Left lung (tissue), 4 donors: ENCODE measurements at regions not wholly inside any gene's neighbourhood (a gene's known extent, or its start where the extent isn't known, plus 50 kb on each side); places are given as distances from the start of the nearest gene placed in this dataset.
"Not testable (repeated sequence)": the region's sequence is repeated elsewhere in the genome, so short reads cannot be mapped to it uniquely, and the experiment has no call there.

Source experiments
- ATAC-seq: fragments of 200-7000 bp; cut with Tn5 transposase; one replicate; pipeline ENCODE4 v1.9.1; 2020; ENCODE audit warnings: moderate library complexity
- DNase-seq, 4 donors: peaks; one replicate each; pipeline ENCODE4 v3.0.0-alpha.2; 2013 to 2020
- H3K27ac ChIP-seq, 2 donors: fragments of 200-600 bp; sonication (generic) in 1 of 2; one replicate each; pipeline versions ENCODE4 v1.5.0 to v1.8.0; 2020 to 2021
- H3K27me3 ChIP-seq, 2 donors: fragments of 200-600 bp; sonication (generic) in 1 of 2; one replicate each; pipeline versions ENCODE4 v1.5.0 to v1.8.0; 2020 to 2021
- H3K36me3 ChIP-seq, 2 donors: fragments of 200-600 bp; sonication (generic) in 1 of 2; one replicate each; pipeline versions ENCODE4 v1.5.0 to v1.8.0; 2020 to 2021
- H3K4me1 ChIP-seq, 2 donors: fragments of 200-600 bp; one replicate each; pipeline ENCODE4 v1.8.0; 2021
- H3K4me3 ChIP-seq, 2 donors: fragments of 200-600 bp; sonication (generic) in 1 of 2; one replicate each; pipeline versions ENCODE4 v1.5.0 to v1.8.0; 2020 to 2021; ENCODE audit warnings: mild to moderate bottlenecking in 1 of 2
- H3K9me3 ChIP-seq, 2 donors: fragments of 200-600 bp; sonication (generic) in 1 of 2; one replicate each; pipeline versions ENCODE4 v1.5.0 to v1.8.0; 2020 to 2021
- CTCF ChIP-seq, 2 donors: fragments of 200-600 bp; sonication (generic) in 1 of 2; IDR thresholded peaks; one replicate each; pipeline versions ENCODE4 v1.5.0 to v1.8.0; 2021; ENCODE audit warnings: antibody characterized with exemption in 2 of 2
- intact Hi-C, 2 donors: fragments of 100-400 bp; cut with DNase I; formaldehyde crosslinking; loops; one replicate each; pipeline versions ENCODE4 v1.11.2 to v1.14.2; 2022
- donor health status: DM: no; HTN: yes; CAD: no.
- donor health status: DM: no; HTN: no; CAD: no.

- H3K27ac ChIP-seq: no peak overlapping the region
- no peaks in the 10 kb centered on the region for H3K4me1 ChIP-seq
- ATAC-seq (no peak), DNase-seq (no peak)
- H3K9me3 ChIP-seq: no peaks in the 10 kb centered on the region
- no peak for TF ChIP-seq CTCF (IDR thresholded peaks at IDR 0.05)
- intact Hi-C loops: no loop called here
- no peaks in the 10 kb centered on the region for H3K27me3 ChIP-seq
- no peak overlapping the region for H3K4me3 ChIP-seq
- no peaks in the 10 kb centered on the region for H3K36me3 ChIP-seq
These were observed 1662.8 kb upstream of the ADGRL3 start for GRCh38 chr4:59537246-59537886.

- no peaks in the 10 kb centered on the region for H3K36me3 ChIP-seq
- ATAC-seq (no peak), DNase-seq (no peak)
- no peak for TF ChIP-seq CTCF (IDR thresholded peaks at IDR 0.05)
- H3K4me1 ChIP-seq: no peaks in the 10 kb centered on the region
- no peaks in the 10 kb centered on the region for H3K27me3 ChIP-seq
- intact Hi-C loops: no loop called here
- no peak overlapping the region for H3K27ac ChIP-seq
- H3K4me3 ChIP-seq: no peak overlapping the region
- H3K9me3 ChIP-seq: no peaks in the 10 kb centered on the region
These were observed 1660.7 kb upstream of the ADGRL3 start for GRCh38 chr4:59539401-59539800.

GRCh38 chr4:59540311-59540710, 1659.8 kb upstream of the ADGRL3 start:
- ATAC-seq: no peak
- intact Hi-C loops: no loop called here
- Histone ChIP-seq H3K9me3 (no peaks in the 10 kb centered on the region), H3K27ac (no peak overlapping the region), H3K27me3 (no peaks in the 10 kb centered on the region), H3K4me1 (no peaks in the 10 kb centered on the region), H3K4me3 (no peak overlapping the region), H3K36me3 (no peaks in the 10 kb centered on the region)
- no peak for DNase-seq
- no peak for TF ChIP-seq CTCF (IDR thresholded peaks at IDR 0.05)

GRCh38 chr4:59553063-59553720, 1646.9 kb upstream of the ADGRL3 start:
- intact Hi-C loops: no loop called here
- H3K27me3 ChIP-seq: no peaks in the 10 kb centered on the region
- ATAC-seq (peak; percentile 91), DNase-seq (no peak)
- H3K4me3 ChIP-seq: peak overlapping the region in 1 of 2 donors; percentile 17
- TF ChIP-seq CTCF (IDR thresholded peaks at IDR 0.05): no peak
- H3K4me1 ChIP-seq: no peaks in the 10 kb centered on the region
- no peaks in the 10 kb centered on the region for H3K36me3 ChIP-seq
- no peaks in the 10 kb centered on the region for H3K9me3 ChIP-seq
- peak overlapping the region in 1 of 2 donors; percentile 39 for H3K27ac ChIP-seq

- ATAC-seq (peak; percentile 92), DNase-seq (no peak)
- intact Hi-C loops: no loop called here
- TF ChIP-seq CTCF (IDR thresholded peaks at IDR 0.05): no peak
- H3K9me3 ChIP-seq: no peaks in the 10 kb centered on the region
- H3K27me3 ChIP-seq: no peaks in the 10 kb centered on the region
- H3K27ac ChIP-seq: peak overlapping the region in 1 of 2 donors; percentile 39
- peak overlapping the region in 1 of 2 donors; percentile 17 for H3K4me3 ChIP-seq
- no peaks in the 10 kb centered on the region for H3K4me1 ChIP-seq
- H3K36me3 ChIP-seq: no peaks in the 10 kb centered on the region
These were observed 1646.4 kb upstream of the ADGRL3 start for GRCh38 chr4:59553721-59554091.

- H3K9me3 ChIP-seq, H3K4me1 ChIP-seq, H3K4me3 ChIP-seq, H3K36me3 ChIP-seq, ATAC-seq, H3K27me3 ChIP-seq, DNase-seq, H3K27ac ChIP-seq, intact Hi-C loops: not testable (repeated sequence)
These were observed 1643.9 kb upstream of the ADGRL3 start for GRCh38 chr4:59556191-59556590.

GRCh38 chr4:59560141-59560648, 1639.9 kb upstream of the ADGRL3 start:
- not testable (repeated sequence) for H3K36me3 ChIP-seq

More at GRCh38 chr4:59560141-59560648, 1639.9 kb upstream of the ADGRL3 start:
- ATAC-seq, H3K27me3 ChIP-seq, H3K27ac ChIP-seq, H3K4me1 ChIP-seq, intact Hi-C loops, H3K4me3 ChIP-seq, H3K9me3 ChIP-seq: not testable (repeated sequence)
- DNase-seq: peak in 1 of 4 donors; percentile 22
